ENCODE measurements at regions not wholly inside any gene's neighbourhood (a gene's known extent, or its start where the extent isn't known, plus 50 kb on each side); places are given as distances from the start of the nearest gene placed in this dataset.
"Not testable (repeated sequence)": the region's sequence is repeated elsewhere in the genome, so short reads cannot be mapped to it uniquely, and the experiment has no call there.

DNA sequence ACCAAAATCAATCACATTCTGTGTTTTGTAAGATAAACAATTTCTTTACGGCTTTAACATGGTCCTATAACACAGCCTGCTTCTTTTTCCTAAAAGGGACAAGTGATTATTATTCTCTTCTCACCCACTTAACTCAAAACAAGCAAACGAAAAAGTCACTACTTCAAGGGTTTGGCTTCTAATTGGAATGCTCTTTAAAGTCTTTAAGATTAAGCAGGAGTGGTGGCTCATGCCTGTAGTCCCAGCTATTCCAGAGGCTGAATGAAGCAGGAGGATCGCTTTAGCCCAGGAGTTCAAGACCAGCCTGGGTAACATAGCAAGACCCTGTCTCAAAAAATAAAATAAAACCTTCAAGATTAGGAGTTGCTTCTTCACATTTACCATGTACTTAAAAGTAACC lies 66.6 kb upstream of the CNEP1R1 start:
- no peak for DNase-seq (ENCODE audit: low spot score in 2 of 2)
- Histone ChIP-seq H3K4me3 (no peak overlapping the region), H3K36me3 (no peaks in the 10 kb centered on the region), H3K27me3 (no peaks in the 10 kb centered on the region), H3K27ac (peak overlapping the region in 2 of 4 donors; percentile 12 to 51), H3K9me3 (no peaks in the 10 kb centered on the region), H3K4me1 (peaks cover 0 to 13% (median 0%) of the 10 kb centered on the region in 4 donors)
- TF ChIP-seq, protein P1, sequence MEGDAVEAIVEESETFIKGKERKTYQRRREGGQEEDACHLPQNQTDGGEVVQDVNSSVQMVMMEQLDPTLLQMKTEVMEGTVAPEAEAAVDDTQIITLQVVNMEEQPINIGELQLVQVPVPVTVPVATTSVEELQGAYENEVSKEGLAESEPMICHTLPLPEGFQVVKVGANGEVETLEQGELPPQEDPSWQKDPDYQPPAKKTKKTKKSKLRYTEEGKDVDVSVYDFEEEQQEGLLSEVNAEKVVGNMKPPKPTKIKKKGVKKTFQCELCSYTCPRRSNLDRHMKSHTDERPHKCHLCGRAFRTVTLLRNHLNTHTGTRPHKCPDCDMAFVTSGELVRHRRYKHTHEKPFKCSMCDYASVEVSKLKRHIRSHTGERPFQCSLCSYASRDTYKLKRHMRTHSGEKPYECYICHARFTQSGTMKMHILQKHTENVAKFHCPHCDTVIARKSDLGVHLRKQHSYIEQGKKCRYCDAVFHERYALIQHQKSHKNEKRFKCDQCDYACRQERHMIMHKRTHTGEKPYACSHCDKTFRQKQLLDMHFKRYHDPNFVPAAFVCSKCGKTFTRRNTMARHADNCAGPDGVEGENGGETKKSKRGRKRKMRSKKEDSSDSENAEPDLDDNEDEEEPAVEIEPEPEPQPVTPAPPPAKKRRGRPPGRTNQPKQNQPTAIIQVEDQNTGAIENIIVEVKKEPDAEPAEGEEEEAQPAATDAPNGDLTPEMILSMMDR (IDR thresholded peaks at IDR 0.05): no peak
- TF ChIP-seq POLR2A (IDR thresholded peaks at IDR 0.05) (no peak), EP300 (IDR thresholded peaks at IDR 0.05) (no peak)
- 52 to 54% methylated on average over 3 of the region's 3 CpGs for WGBS, 2 donors

DNA sequence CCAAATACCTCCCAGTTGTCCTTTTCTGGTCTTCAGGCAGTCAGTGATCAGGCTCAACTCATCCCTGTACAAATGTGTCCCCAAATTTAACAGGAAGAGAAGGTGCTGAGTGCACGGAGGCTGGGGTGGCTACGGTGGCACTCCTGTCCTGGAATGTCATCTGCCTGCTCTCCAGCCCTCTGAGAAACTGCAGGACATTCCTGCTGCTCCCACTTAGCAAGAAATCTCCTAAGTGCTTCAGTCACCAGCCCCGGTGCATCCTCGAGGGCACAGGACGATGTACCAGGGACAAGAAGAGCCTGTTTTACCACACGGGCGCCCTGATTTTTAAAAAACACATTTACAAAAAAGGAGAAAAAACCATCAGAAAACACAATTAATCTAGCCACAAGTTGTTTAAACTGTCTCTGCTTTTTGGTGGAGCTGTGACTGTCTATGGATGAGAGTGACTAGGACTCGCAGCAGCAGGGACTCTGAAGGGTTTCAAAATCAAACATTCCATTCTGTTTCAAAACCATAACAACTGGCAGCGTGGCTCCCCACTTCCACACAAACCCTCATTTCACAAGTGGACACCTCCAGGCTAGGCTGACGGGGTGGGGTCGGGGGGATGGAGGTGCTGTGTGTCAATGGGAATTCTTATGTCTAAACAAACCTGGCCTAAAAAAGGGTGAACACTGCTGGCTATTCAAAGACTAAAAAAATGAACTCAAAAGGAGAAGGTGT lies 65.3 kb upstream of the CNEP1R1 start:
- 73 to 79% methylated on average over 11 of the region's 11 CpGs for WGBS, 2 donors
- DNase-seq (ENCODE audit: low spot score in 2 of 2): no peak
- TF ChIP-seq EP300 (IDR thresholded peaks at IDR 0.05) (no peak), POLR2A (IDR thresholded peaks at IDR 0.05) (no peak)
- TF ChIP-seq, protein P1 (IDR thresholded peaks at IDR 0.05): no peak

DNA sequence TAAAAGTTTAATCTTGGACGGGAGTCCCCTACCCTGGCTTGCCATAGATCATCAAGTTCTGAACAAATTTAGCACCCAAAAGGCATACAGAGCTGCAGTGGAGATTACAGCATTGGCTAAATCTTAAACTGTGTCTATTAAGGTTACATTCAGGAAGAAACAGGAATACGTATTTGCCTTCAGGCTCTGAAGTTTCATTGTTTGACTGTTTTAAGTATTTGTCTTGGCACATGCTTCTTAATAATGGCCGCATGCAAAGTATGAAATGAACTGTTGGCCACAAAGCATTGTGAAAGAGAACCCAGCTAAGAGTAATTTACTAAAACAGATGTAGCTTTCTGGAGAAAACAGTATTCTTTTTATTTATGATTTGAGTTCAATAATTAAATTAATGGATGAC lies 63.9 kb upstream of the CNEP1R1 start:
- Histone ChIP-seq H3K36me3 (no peaks in the 10 kb centered on the region), H3K27ac (no peak overlapping the region), H3K4me1 (peaks cover 0 to 13% (median 0%) of the 10 kb centered on the region in 4 donors), H3K4me3 (no peak overlapping the region), H3K9me3 (no peaks in the 10 kb centered on the region), H3K27me3 (no peaks in the 10 kb centered on the region)
- DNase-seq (ENCODE audit: low spot score in 2 of 2): no peak
- WGBS, 2 donors: 26 to 29% methylated on average over 3 of the region's 3 CpGs
- TF ChIP-seq POLR2A (IDR thresholded peaks at IDR 0.05): no peak
- TF ChIP-seq, protein P1 (IDR thresholded peaks at IDR 0.05): no peak
- TF ChIP-seq EP300 (IDR thresholded peaks at IDR 0.05): no peak

More for the DNA sequence above, 65.3 kb upstream of the CNEP1R1 start:
- Histone ChIP-seq H3K27me3 (no peaks in the 10 kb centered on the region), H3K4me3 (no peak overlapping the region), H3K9me3 (no peaks in the 10 kb centered on the region), H3K36me3 (no peaks in the 10 kb centered on the region), H3K27ac (no peak overlapping the region), H3K4me1 (peaks cover 0 to 13% (median 0%) of the 10 kb centered on the region in 4 donors)

DNA sequence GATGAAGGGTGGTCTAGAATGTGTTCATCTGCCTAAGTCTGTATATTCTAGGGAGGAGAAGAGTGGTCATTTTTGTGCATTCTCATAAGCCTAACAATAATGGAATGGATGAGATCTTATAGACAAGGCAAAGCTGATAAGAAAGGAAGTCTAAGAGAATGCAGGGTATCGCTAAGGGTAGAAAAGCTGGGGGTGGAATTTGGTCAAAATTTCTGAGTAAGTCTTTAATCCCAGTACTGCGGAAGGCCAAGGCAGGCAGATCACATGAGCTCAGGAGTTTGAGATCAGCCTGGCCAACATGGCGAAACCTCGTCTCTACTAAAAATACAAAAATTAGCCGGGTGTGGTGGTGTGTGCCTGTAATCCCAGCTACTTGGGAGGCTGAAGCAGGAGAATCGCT lies 62.5 kb upstream of the CNEP1R1 start:
- peaks cover 0 to 13% (median 0%) of the 10 kb centered on the region in 4 donors for H3K4me1 ChIP-seq
- H3K36me3 ChIP-seq; H3K27me3 ChIP-seq; H3K4me3 ChIP-seq; H3K9me3 ChIP-seq; DNase-seq (ENCODE audit: low spot score in 2 of 2); H3K27ac ChIP-seq: not testable (repeated sequence)
- 94 to 97% methylated on average over 6 of the region's 6 CpGs for WGBS, 2 donors

DNA sequence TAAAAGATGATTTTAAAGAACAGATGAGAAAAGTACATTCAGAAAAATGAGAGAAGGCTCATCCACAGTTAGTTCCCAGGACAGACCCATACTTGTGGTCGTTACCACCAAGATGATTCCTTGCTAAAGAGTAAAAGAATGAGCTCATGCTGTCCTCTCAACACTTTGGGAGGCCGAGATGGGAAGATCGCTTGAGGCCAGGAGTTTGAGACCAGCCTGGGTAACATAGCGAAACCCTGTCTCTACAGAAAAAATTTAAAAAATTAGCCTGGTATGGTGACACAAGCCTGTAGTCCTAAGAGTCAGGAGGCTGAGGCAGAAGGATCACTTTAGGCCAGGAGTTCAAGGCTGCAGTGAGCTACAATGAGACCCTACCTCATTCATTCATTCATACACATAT lies 60.7 kb upstream of the CNEP1R1 start:
- no peak overlapping the region for H3K27ac ChIP-seq

More for the DNA sequence above, 60.7 kb upstream of the CNEP1R1 start:
- H3K27me3 ChIP-seq: peaks cover 0 to 16% of the 10 kb centered on the region in 2 donors
- H3K36me3 ChIP-seq: no peaks in the 10 kb centered on the region
- peaks cover 0 to 11% (median 0%) of the 10 kb centered on the region in 4 donors for H3K4me1 ChIP-seq
- TF ChIP-seq EP300 (IDR thresholded peaks at IDR 0.05) (no peak), POLR2A (IDR thresholded peaks at IDR 0.05) (no peak)
- TF ChIP-seq, protein P1 (IDR thresholded peaks at IDR 0.05): no peak
- no peak overlapping the region for H3K4me3 ChIP-seq
- no peak for DNase-seq (ENCODE audit: low spot score in 2 of 2)
- no peaks in the 10 kb centered on the region for H3K9me3 ChIP-seq
- WGBS, 2 donors: 69 to 77% methylated on average over 4 of the region's 4 CpGs
